HG02973 (cell line): ENCODE measurements at regions not wholly inside any gene's neighbourhood (a gene's known extent, or its start where the extent isn't known, plus 50 kb on each side); places are given as distances from the start of the nearest gene placed in this dataset.

Experiments
- ATAC-seq: cut with Tn5 transposase; IDR thresholded peaks from one replicate; pipeline ENCODE4 v1.9.1; 2021; ENCODE audit warnings: moderate library complexity; ENCODE audit not compliant: unreplicated experiment

DNA sequence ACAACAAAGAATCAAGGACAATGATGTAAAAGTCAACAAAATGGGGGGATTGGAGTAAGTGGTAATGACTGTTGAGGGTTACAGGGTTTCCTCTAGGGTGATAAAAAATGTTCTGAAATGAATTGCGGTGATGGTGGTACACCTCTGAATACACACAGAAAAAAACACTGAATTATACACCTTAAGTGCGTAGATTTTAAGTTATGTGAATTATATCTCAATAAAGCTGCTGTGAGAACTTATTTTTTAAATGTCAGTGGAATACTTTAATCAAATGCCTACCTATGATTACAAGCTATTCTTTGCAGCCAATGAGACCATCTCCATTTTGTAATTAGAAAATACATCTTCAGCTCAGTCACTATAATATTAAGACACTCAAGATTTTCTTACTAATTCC lies 53.5 kb downstream of the ZNF608 start:
- no peak for ATAC-seq

DNA sequence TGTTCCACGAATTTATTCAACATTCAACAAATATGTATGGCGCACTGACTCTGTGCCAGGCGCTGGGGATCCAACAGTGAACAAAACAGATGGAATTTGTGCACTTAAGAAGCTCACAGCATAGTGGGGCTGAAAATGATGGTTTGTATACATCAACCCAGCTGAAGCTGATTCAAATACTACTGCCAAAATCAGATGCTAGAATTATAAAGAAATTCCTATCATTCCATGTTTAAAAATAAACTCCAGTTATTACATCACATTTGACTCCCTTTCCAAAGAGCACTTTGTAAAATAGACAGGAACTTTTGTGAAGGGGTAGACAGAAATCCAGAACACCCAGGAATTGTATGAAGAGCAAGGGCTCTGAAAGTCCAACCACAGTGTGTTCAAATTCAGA lies 54.1 kb downstream of the ZNF608 start:
- no peak for ATAC-seq

DNA sequence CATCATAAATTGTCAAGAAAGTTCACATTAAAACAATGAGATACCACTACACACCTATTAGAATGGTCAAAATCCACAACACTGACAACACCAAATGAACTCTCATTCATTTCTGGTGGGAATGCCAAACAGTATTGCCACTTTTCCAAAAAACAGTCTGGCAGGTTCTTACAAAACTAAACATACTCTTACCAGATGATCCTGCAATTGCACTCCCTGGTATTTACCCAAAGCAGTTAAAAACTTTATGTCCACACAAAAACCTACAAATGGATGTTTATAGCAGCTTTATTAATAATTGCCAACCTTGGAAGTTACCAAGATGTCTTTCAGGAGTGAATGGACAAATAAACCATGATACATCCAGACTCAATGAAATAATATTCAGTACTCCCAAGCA lies 56.8 kb downstream of the ZNF608 start:
- no peak for ATAC-seq

DNA sequence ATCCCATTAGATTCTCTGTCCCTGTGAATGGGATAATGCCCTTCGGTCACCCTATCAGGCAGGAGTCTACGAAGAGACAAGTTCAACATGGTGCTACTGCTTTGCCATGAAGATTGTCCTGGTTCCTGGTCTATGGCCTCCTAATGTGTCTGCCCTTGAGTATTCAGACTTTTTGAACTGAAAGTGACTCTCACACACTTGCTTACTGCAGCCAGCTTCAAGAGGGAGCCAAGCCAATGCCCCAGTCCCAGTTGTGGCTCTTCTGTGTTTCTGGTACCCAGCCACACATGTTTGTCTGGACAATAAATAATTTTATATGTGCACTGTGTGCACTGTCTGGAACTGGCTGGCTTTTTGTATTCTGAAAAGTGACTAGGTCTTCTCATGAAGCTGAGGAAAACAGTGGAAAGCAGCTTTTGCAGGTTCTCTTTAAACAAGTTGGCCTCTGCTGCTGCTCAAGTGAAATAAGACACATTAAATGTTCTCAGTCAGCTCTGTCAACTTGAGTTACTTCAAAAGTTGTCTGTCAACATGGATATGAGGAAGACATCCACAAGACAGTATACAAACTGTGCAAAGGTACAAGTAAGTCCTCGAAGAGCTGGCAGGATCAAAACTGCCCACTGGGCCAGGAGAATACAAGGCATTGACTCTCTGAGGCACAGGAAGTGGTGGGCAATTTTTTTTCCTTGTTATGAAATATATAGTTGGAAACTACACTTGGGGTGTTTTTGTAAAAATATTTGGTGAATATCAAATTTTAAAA lies 60.0 kb downstream of the ZNF608 start:
- ATAC-seq = no peak

DNA sequence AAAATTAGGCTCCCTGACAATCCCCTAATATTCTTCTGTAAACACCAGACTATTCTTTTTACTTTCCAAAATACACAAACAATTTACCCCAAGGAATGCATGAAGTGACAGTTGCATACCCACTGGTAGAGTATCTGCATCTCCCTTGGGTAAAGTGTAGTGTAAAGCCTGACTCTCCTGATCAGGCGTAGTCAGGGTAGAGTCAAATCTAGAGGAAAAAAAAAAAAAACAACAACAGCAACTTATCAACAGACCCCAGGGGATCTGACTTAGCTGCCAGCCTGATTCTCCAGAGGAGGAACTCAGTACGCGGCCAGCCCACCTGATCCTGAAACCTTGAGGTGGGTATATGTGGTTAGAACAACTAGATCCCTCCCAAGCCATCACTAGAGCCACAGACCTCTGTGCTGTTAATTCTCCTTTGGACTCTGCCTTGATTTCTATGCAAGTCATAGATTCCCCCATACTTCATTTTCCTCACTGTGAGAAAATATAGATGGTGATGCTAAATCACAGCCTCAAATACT lies 61.0 kb downstream of the ZNF608 start:
- ATAC-seq = no peak

DNA sequence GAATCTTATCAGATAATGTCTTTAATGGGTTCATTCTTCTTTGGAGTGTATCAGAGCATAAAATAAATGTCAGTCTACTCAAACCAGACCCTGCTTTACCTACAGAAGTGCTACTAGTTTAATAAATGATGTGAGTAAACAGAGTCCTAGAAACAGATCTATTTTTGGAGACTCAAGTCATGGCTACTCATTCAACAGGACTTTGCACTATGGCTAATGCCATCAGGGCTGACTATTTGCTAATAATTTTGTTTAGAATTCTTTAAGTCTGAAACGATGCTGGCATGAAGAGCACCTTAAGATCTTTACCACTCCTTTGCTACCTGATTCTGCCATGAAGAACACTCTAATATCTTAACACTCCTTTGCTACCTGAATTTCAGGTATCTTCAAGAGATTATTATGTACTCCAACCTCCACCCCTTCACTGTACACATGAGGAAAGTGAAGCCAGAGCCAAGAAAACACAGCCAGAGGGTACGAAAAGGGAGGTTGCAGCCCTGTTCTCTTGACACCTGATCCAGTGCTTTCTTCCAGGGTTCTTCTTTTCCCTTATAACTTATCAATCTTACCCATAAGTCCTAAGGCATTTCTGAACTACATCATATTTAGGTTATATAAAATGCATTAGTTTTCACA lies 62.4 kb downstream of the ZNF608 start:
- ATAC-seq = no peak

DNA sequence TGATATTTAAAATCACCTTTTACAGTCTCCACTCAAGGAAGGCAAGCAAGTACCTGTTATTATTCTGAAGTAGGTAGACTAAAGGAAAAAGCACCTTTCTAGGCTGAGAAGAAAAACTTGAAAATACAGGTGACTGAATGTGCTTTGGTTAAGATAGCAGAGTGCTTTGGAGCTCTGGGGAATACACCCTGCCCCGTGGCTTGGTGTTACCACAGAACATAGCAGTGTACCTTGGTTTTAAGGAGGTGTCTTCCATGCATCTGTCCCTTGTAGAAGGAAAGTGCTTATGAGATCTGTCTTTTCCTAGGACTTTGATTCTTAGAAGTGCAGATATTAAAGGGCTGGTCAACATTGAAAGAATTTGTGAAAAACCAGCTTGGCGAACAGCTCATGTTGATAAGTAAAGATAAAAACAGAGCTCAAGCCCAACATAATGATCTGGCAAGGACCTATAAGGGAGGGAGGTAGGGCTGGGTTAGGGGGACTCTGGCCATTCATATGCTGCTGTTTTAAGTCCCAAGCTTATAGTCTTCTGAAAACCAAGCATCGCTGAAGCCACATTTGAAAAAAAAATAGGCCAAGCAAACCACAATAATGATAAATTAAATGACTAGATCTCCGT lies 66.8 kb downstream of the ZNF608 start:
- no peak for ATAC-seq

DNA sequence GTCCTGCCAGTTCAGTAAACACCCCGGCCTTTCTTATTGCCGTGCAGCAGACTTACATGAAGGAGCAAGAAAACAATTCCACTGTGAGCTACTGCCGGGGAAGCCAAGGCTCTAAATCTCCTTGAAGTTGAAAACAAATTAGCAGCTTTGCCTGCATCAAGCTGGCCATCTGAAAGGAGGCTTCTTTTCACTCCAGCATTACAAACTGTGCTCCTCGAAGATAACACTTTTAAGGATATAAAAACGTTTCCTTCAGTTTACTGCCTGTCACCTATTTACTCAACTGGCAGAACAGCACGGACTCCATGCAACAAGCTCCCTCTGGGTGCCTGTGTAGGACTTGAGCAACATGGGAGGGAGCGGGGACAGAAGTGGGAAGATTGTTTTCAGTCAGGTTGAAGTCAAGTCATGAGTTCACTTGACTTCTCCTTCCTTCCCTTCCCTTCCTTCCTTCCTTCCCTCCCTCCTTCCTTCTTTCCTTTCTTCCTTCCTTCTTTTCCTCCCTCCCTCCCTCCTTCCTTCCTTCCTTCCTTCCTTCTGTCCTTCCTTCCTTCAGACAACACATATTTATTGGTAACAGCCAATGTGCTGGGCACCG lies 67.4 kb downstream of the ZNF608 start:
- ATAC-seq = no peak

DNA sequence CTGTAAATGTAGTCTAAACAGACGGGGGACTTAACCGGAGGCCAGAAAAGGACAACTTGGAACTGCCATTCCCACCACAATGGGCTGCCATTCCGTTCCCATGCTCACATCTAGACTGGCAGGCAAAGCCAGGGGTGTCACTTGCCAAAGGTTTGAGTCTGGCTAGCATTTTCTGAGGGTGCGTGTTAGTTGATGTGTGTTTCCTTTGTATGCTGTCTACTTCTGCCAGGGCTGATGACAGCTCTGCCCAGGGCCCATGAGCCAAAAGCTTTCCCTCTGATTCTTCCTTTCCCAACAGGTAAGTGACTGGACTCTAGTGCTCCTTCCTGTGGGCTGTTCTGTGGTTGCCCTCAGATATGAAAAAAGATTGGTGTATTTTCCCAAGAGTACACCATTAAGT lies 68.0 kb downstream of the ZNF608 start:
- ATAC-seq = no peak

DNA sequence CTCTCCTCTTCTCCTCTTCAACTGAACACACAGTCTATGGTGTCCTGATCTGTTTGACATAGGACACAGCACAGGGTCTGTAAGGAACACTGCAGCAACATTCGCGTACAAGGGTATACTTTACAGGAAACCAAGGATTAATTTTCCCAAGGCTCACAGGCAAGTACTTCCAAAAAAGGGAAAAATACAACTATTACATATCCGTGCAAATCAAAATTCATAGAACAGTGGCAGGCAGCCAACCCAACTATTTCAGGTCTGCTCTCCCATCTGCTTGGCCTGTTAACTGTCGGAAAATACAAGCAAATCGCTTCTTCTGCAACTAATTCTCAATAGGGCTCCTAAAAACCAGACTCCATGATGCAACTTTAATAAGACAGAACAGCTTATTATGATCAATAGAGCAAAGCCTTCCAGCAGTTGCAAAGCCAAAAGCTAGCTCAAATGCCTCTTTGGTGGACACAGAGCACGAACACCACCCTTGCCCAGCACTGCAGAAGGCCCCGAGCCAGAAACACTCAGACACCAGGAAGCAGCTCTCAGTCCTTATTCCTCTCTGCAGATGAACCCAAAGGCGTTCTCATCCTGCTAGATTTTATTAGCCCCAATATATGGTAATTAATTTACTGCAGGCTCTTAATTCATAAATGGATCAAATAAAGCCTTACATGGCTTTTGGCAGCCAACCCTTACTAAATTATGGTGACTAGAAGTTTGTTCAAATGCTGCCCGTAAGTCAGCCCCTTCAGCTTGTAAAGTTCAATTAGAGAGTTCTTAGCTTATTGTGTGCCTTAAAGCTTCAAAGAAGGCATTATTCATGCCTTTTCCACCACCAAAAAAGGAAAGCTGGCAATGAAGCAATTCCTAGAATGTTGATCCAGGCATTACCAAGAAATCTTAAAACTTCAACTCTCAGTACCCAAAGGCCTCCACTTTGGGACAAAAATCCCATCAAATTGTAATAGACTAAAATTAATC lies 68.8 kb downstream of the ZNF608 start:
- ATAC-seq = no peak

DNA sequence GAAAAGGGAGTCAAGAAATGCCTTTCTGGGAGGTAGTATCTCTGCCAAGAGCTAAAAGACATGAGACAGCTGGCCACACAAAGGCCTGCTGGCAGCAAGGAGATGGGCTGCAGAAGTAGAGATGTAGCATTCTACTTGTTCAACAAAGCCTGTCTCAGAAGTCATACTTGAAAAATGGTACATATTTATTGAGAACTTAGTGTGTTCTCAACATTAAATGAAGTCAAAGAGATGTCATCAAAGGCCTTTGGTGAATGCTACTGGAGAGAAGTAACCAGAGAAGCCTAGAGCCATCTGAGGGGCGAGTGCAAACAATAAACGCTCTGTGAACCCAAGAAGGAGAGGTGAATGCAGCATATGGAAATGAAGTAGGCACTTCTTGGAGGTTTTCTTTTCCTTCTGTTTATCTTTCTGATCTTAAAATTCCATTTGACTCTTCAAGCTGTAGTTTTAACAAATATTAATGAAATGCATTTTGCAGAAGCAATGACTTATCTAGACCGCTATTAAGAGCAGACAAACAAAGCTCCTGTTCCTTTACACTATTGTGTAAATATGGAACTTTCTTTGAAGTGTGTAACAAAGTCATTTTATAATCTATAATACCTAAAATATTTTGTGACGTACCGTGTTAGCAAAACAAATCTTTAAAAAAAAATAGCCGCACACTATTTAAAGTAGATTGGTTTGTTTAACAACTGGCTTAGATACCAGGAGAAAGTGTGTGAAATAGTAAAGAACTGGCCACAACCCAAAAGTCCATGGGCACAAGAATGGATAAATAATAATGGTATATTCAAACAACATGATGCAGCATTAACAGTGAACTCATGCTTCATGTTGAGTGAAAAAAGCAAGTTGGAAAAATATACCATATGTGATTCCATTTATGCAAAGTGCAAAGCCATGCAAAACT lies 70.2 kb downstream of the ZNF608 start:
- ATAC-seq = no peak

DNA sequence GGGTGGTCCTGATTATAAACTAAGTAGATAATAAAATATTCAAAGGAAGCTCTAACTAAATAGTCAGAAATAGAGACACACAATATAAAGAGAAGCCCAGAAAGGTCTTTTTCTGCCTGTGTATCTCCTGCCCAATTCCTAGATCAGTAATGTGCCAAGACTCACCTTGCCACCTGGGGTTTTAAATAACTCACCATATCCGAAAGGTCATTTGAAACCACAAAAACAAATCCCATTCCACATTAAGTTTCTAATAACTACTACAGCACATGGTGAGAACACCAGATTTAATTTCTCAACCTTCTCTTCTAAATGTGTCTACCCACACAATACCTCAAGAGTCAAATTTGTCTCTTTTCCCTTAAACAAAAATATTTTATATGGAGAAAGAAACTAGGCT lies 75.2 kb downstream of the ZNF608 start:
- ATAC-seq = no peak

DNA sequence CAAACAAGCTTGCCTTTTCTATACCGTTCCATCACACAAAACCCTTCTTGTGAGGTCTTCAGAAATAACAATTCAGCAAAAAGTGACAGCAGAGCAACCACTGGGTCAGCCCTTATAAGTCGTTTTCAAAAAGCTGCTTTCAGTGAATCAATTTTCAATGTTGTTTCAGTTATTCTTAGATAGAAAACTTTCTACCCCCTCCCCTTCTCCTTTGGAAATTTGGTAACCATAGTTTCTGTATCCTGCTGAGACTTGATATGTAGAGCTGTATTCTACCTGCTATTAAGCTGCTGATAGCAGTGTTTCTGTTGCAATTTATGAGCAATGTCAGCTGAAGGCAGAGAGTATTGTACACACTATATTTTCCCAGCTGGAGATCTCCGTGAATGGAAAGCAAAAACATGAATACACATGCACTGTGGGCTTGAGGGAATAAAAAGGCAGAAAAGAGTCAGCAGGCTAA lies 75.7 kb downstream of the ZNF608 start:
- no peak for ATAC-seq

DNA sequence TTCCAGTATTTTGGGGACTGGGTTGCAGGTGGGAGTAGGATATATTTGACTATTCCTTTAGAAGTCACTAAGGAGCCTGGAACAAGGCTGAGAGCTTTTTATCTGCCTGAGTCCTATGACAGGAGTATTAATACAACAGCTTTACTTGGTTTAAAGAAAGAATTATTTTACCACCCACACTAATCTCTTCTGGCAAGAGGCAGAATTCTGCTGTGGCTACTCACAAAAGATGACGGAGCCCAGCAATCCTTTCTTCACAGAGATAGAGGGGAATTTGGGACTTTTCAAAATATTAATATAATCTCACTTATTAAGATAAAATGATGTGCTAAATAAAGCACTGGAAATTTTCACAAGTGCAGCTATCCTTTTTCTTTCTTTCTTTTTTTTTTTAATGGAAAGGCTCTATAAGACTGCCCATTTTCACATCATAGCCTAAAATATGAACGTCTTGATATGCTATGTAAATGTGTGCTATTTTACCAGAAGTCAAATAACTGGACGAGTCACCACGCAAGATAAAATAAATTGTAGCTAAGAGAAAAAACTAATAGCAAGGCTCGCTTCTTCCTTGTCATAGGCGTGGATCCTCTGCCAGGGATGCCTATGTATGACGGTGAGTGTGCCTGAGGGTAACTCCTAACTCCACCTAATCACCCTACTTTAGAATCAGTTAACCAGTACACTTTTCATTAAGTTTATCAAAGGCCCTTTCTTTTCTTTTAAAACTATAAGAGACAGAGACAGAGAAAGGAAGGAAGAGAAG lies 76.3 kb downstream of the ZNF608 start:
- ATAC-seq = no peak

DNA sequence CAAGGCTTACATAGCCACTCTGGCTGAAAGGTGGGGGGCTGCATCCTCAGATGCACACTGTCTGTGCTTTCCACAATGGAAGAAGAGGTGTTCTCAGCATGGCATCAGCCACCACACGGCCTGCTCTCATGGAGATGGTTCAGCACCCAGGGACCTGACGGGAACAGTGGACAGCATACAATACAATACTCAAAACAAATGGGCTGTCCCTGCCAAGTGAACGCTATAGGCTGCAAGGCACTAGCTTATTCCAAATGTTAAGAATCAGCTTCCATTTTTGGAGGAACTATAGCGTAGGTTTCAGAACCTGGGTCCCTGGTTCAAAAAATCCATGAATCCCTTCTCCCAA lies 77.2 kb downstream of the ZNF608 start:
- ATAC-seq = no peak

DNA sequence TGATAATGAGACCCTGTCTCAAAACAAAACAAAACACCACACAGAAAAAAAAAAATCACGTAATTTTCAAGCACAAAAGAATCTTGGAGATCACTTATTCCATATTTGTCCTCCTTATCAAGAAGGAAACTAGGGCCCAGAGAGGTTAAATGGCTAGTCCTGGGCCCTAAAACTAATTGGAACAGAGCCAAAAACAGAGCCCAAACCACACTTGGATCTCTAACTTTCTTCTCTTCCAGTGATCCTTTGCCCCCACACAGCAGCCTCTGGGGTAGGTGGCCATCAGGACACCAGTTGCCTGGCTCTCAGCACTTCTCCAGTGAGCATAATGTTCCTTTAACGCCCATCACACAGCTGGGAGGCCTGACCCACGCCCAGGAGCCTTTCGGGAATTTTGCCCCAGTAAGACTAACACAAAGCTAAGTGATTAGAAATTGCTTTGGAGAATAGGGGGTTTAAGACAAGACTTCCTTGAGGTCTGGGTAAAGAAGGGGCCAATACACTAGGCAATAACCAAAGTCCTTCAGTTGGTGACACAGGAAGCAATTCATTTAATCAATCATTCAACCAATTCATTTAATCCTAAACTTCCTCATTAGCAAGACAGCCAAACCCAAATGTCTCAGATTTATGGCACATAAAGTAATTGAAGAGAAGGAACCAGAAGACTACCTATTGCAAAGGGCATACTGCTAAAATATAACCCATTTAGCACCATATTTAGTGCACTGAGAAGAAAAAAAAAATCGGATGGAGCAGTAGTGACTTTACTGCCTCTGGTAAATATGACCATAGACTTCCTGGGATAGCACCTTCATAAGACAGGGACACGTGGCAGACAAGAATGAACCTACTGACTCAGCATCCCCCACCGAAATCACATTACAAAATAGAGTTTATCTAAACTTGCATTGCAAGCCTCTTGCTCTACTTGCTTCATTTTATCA lies 77.8 kb downstream of the ZNF608 start:
- no peak for ATAC-seq

DNA sequence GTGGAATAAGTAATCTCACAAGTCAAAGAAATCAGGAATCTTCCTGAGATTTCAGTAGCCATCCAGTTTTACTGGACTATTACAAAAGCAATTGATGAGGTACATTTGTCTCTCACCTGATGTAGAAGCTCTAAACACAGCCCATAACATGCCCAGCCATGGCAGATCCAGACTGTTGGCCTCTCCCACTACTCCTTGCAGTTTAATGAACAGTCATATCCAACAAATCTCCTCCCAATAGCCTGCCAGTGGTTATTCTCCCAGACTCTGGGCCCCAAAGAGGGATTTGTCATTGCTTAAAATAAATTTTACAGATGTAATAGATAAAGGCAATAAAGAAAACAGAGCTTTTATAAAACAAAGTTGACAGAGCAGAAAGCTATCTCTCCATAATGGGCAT lies 80.8 kb downstream of the ZNF608 start:
- ATAC-seq = no peak

DNA sequence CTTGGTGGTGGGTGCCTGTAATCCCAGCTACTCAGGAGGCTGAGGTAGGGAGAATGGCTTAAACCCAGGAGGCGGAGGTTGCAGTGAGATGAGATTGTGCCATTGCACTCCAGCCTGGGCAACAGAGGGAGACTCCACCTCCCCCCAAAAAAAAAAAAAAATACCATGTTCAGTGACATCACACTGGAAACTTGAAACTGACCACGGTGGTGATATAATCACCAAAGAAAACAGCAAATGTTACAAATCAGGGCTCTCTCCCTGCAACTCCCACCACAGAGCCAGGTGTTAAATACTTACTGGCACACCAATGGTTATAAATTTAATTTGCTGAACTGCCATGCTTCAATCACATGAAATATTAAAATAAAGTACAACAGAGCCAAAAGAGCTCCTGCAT lies 81.4 kb downstream of the ZNF608 start:
- no peak for ATAC-seq
